ENCODE measurements at regions not wholly inside any gene's neighbourhood (a gene's known extent, or its start where the extent isn't known, plus 50 kb on each side); places are given as distances from the start of the nearest gene placed in this dataset.

DNA sequence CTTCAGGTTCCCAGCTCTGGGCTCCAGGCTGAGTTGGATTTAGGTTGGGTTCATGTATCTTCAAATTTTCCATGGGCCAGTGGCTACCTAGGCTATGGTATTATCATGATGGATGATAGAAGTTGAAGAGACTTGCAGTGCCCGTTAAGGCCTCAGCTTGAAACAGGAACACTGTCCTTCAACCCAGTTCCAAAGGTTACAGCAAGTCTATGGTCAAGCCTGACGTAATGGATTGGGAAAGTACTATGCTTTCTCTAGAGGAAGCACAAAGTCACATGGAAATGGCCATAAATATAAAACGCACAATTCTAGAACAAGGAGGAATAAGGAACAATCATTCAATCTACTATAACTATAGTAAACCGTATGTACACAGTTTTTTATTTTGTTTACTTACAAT is 593.2 kb downstream of the ZEB2 start:
- TF ChIP-seq, protein P1, sequence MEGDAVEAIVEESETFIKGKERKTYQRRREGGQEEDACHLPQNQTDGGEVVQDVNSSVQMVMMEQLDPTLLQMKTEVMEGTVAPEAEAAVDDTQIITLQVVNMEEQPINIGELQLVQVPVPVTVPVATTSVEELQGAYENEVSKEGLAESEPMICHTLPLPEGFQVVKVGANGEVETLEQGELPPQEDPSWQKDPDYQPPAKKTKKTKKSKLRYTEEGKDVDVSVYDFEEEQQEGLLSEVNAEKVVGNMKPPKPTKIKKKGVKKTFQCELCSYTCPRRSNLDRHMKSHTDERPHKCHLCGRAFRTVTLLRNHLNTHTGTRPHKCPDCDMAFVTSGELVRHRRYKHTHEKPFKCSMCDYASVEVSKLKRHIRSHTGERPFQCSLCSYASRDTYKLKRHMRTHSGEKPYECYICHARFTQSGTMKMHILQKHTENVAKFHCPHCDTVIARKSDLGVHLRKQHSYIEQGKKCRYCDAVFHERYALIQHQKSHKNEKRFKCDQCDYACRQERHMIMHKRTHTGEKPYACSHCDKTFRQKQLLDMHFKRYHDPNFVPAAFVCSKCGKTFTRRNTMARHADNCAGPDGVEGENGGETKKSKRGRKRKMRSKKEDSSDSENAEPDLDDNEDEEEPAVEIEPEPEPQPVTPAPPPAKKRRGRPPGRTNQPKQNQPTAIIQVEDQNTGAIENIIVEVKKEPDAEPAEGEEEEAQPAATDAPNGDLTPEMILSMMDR (IDR thresholded peaks at IDR 0.05), result no peak
- no peak for TF ChIP-seq EZH2 (IDR thresholded peaks at IDR 0.05; ENCODE audit: borderline replicate concordance, insufficient read depth, low read depth, low read length, poor library complexity, severe bottlenecking)
